Common myeloid progenitor, CD34-positive (primary cell): ENCODE measurements at regions not wholly inside any gene's neighbourhood (a gene's known extent, or its start where the extent isn't known, plus 50 kb on each side); places are given as distances from the start of the nearest gene placed in this dataset.
"Not testable (repeated sequence)": the region's sequence is repeated elsewhere in the genome, so short reads cannot be mapped to it uniquely, and the experiment has no call there.

ENCODE experiments used
- CTCF ChIA-PET: fragments of 350-600 bp; sonication (Branson Sonifier 250); formaldehyde crosslinking; loops from one replicate; lab custom pipeline; 2021; ENCODE audit warnings: antibody characterized with exemption; lab: Charles Lee
- POLR2A ChIA-PET: fragments of 350-600 bp; sonication (Branson Sonifier 250); formaldehyde crosslinking; loops from one replicate; lab custom pipeline; 2021; ENCODE audit warnings: antibody characterized with exemption; lab: Charles Lee
- DNase-seq, 3 donors: peaks; one replicate each; pipeline versions ENCODE4 v3.0.0 to v3.0.0-alpha.2; 2013
- H3K27ac ChIP-seq, 2 experiments: 1 replicate in 1 of 2; 2 replicates in 1 of 2; pipeline ENCODE4 v1.7.0; 2013; ENCODE audit warnings: inconsistent platforms in 2 of 2, low read length in 2 of 2, mild to moderate bottlenecking in 2 of 2, low read depth in 1 of 2, moderate library complexity in 1 of 2; ENCODE audit not compliant: severe bottlenecking in 2 of 2, insufficient read depth in 1 of 2, poor library complexity in 1 of 2
- H3K27me3 ChIP-seq, 5 experiments: replicated peaks in 2 of 5; 1 replicate in 3 of 5; 2 replicates in 2 of 5; pipeline versions ENCODE4 v1.6.1 to v1.7.0; 2013; ENCODE audit warnings: low read length in 4 of 5, mild to moderate bottlenecking in 2 of 5, moderate library complexity in 2 of 5, inconsistent platforms in 1 of 5; ENCODE audit not compliant: insufficient read depth in 5 of 5, control insufficient read depth in 4 of 5
- H3K36me3 ChIP-seq, 4 experiments: 1 replicate in 2 of 4; 2 replicates in 2 of 4; pipeline versions ENCODE4 v1.6.1 to v1.7.0; 2013; ENCODE audit warnings: low read length in 3 of 4, control low read depth in 1 of 4, mild to moderate bottlenecking in 1 of 4; ENCODE audit not compliant: control insufficient read depth in 4 of 4, insufficient read depth in 4 of 4
- H3K4me1 ChIP-seq, 4 experiments: 1 replicate in 3 of 4; 2 replicates in 1 of 4; pipeline versions ENCODE4 v1.6.1 to v1.7.1; 2013; ENCODE audit warnings: low read length in 3 of 4, mild to moderate bottlenecking in 3 of 4, control low read depth in 1 of 4, inconsistent platforms in 1 of 4, moderate library complexity in 1 of 4; ENCODE audit not compliant: control insufficient read depth in 4 of 4, insufficient read depth in 4 of 4; ENCODE audit errors: control extremely low read depth in 1 of 4
- H3K4me3 ChIP-seq, 7 experiments: 1 replicate in 4 of 7; 2 replicates in 3 of 7; pipeline versions ENCODE4 v1.5.1 to v1.7.0; 2013; ENCODE audit warnings: mild to moderate bottlenecking in 7 of 7, low read length in 6 of 7, moderate library complexity in 6 of 7, inconsistent platforms in 2 of 7, low read depth in 2 of 7, control low read depth in 1 of 7; ENCODE audit not compliant: insufficient read depth in 4 of 7, control insufficient read depth in 1 of 7; ENCODE audit errors: extremely low read depth in 1 of 7
- H3K9me3 ChIP-seq, 5 experiments: 1 replicate in 4 of 5; 2 replicates in 1 of 5; pipeline versions ENCODE4 v1.6.1 to v1.7.1; 2013; ENCODE audit warnings: low read length in 4 of 5, mild to moderate bottlenecking in 2 of 5, inconsistent platforms in 1 of 5, low read depth in 1 of 5, moderate library complexity in 1 of 5; ENCODE audit not compliant: control insufficient read depth in 4 of 5, insufficient read depth in 2 of 5; ENCODE audit errors: control extremely low read depth in 1 of 5
- WGBS: methylation state at CpG from one replicate; pipeline ENCODE4 v1.1.5; 2013; ENCODE audit not compliant: insufficient coverage; 5-methylcytosine and 5-hydroxymethylcytosine counted together

DNA sequence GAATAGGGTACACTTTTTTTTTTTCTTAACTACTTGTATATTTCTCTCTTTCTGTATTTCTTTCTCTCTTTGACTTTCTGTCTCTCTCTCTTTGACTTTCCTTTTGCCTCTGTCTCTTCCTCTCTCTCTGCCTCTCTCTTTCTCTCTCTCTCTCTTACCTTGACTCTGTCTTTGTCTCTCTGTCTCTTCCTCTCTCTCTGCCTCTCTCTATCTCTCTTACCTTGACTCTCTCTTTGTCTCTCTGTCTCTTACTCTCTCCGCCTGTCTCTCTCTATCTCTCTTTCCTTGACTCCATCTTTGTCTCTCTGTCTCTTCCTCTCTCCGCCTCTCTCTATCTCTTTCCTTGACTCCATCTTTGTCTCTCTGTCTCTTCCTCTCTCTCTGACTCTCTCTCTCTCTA, 62.4 kb upstream of the PRMT8 start:
- Histone ChIP-seq H3K4me3 (no peak overlapping the region), H3K9me3 (peaks cover 0 to 3% (median 0%) of the 10 kb centered on the region in 5 experiments), H3K36me3 (no peaks in the 10 kb centered on the region), H3K4me1 (no peaks in the 10 kb centered on the region), H3K27ac (no peak overlapping the region), H3K27me3 (peaks cover 0 to 5% (median 0%) of the 10 kb centered on the region in 5 experiments)
- DNase-seq: no peak
- WGBS: 93% methylated on average over 2 of the region's 2 CpGs
- POLR2A ChIA-PET: interaction anchor here (0.7 kb wide), 1 partner anchor 64 kb away, joined by 6 read pairs; no protein-coding TSS in a partner anchor
- CTCF ChIA-PET: no interaction called here

DNA sequence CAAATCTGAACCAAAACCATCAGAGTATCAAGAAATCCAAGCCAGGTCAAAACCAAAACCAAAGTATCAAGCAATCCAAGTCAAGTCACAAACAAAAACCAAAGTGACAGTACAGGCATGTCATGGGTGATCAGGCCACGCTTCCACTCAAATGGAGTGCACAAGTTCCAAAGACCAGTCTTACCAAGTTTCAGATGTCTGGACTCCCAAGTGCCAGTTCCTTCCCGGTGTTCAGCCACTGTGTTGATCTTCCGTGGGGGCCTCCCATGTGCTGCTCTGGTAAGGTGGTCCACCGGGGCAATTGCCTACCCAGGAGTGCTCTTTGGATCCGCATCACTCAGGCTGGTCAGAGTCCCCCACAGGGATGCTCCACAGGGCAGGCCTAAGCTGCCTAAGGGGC, 61.5 kb upstream of the PRMT8 start:
- WGBS: 100% methylated on average over 5 of the region's 5 CpGs
- H3K4me1 ChIP-seq, CTCF ChIA-PET, H3K27me3 ChIP-seq, H3K4me3 ChIP-seq, POLR2A ChIA-PET, H3K27ac ChIP-seq, H3K9me3 ChIP-seq, DNase-seq, H3K36me3 ChIP-seq: not testable (repeated sequence)

DNA sequence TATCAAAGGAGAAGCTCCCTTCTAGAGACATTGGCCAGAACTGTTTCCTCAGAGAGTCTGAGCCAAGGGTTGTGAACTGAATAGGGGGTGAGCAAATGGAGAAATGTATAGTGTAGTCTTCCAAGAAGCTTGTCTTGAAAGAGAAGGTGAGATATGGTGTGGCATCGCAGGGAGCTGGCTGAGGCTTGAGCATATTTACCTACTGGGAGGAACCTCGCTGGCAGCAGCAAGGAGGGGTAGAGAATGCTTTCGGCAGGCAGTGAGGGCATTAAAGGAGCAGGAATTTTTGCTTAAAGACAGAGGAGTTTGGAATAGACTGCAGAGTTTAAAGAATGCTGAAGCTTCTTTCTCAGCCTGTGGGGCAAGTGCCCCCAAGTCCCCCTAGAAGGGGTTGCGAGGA, 59.3 kb upstream of the PRMT8 start:
- no peaks in the 10 kb centered on the region for H3K36me3 ChIP-seq
- WGBS: 100% methylated on average over 3 of the region's 4 CpGs
- ChIA-PET CTCF (no interaction called here), POLR2A (no interaction called here)
- no peak overlapping the region for H3K4me3 ChIP-seq
- H3K27ac ChIP-seq: no peak overlapping the region
- peaks cover 0 to 3% (median 0%) of the 10 kb centered on the region in 5 experiments for H3K9me3 ChIP-seq
- H3K27me3 ChIP-seq: peaks cover 0 to 5% (median 0%) of the 10 kb centered on the region in 5 experiments
- H3K4me1 ChIP-seq: no peaks in the 10 kb centered on the region
- DNase-seq: no peak

GRCh38 chr12:3432176-3432742, 58.7 kb upstream of the PRMT8 start:
- CTCF ChIA-PET: no interaction called here
- 84% methylated on average over 6 of the region's 7 CpGs for WGBS
- peak in 2 of 3 donors; percentile 27 to 45 for DNase-seq

GRCh38 chr12:3432868-3433267, 58.1 kb upstream of the PRMT8 start:
- Histone ChIP-seq H3K27me3 (peaks cover 0 to 5% (median 0%) of the 10 kb centered on the region in 5 experiments), H3K4me1 (no peaks in the 10 kb centered on the region), H3K36me3 (no peaks in the 10 kb centered on the region), H3K9me3 (peaks cover 0 to 3% (median 0%) of the 10 kb centered on the region in 5 experiments), H3K27ac (no peak overlapping the region), H3K4me3 (no peak overlapping the region)
- POLR2A ChIA-PET: no interaction called here
- no peak for DNase-seq
- CTCF ChIA-PET: no interaction called here
- WGBS: 61% methylated on average over 3 of the region's 4 CpGs

More at GRCh38 chr12:3432176-3432742, 58.7 kb upstream of the PRMT8 start:
- H3K36me3 ChIP-seq: no peaks in the 10 kb centered on the region
- H3K9me3 ChIP-seq: peaks cover 0 to 3% (median 0%) of the 10 kb centered on the region in 5 experiments
- POLR2A ChIA-PET: no interaction called here
- no peaks in the 10 kb centered on the region for H3K4me1 ChIP-seq
- no peak overlapping the region for H3K27ac ChIP-seq
- peaks cover 0 to 5% (median 0%) of the 10 kb centered on the region in 5 experiments for H3K27me3 ChIP-seq
- H3K4me3 ChIP-seq: no peak overlapping the region

GRCh38 chr12:3436461-3437065, 54.4 kb upstream of the PRMT8 start:
- no peak for DNase-seq
- Histone ChIP-seq H3K27me3 (peaks cover 0 to 11% (median 0%) of the 10 kb centered on the region in 5 experiments), H3K4me1 (no peaks in the 10 kb centered on the region), H3K36me3 (no peaks in the 10 kb centered on the region), H3K9me3 (no peaks in the 10 kb centered on the region), H3K4me3 (no peak overlapping the region), H3K27ac (no peak overlapping the region)
- 95% methylated on average over 11 of the region's 13 CpGs for WGBS
- ChIA-PET POLR2A (no interaction called here), CTCF (interaction anchor here (0.9 kb wide), 1 partner anchor 8 kb away, joined by 3 read pairs; no protein-coding TSS in a partner anchor)

GRCh38 chr12:3437986-3438385, 53.0 kb upstream of the PRMT8 start:
- Histone ChIP-seq H3K36me3 (no peaks in the 10 kb centered on the region), H3K9me3 (no peaks in the 10 kb centered on the region), H3K27ac (no peak overlapping the region), H3K27me3 (peaks cover 0 to 11% (median 0%) of the 10 kb centered on the region in 5 experiments), H3K4me3 (no peak overlapping the region), H3K4me1 (no peaks in the 10 kb centered on the region)
- DNase-seq: no peak
- CTCF ChIA-PET: interaction anchor here (0.6 kb wide), 1 partner anchor 94 kb away, joined by 3 read pairs; no protein-coding TSS in a partner anchor
- 88% methylated on average over 9 of the region's 9 CpGs for WGBS
- POLR2A ChIA-PET: no interaction called here
